ENCODE measurements at regions not wholly inside any gene's neighbourhood (a gene's known extent, or its start where the extent isn't known, plus 50 kb on each side); places are given as distances from the start of the nearest gene placed in this dataset.
"Not testable (repeated sequence)": the region's sequence is repeated elsewhere in the genome, so short reads cannot be mapped to it uniquely, and the experiment has no call there.

DNA sequence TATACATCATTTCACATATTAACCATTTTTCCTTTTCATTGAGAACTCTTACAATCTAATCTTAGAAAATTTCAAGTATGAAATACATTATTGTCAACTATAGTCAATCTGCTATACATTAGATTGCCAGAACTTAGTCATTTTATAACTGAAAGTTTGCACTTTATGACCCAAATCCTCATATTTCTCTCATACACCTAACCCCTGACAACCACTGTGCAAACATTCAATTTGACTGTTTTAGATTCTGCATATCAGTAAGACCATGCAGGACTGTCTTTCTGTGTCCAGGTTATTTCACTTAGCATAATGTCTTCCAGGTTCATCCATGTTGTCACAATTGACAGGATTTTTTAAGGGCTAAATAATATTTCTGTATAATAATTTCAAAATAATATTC, 1299.0 kb upstream of the B3GALT2 start:
- DNase-seq (ENCODE audit: low read depth in 1 of 2, low spot score in 1 of 2), result no peak

DNA sequence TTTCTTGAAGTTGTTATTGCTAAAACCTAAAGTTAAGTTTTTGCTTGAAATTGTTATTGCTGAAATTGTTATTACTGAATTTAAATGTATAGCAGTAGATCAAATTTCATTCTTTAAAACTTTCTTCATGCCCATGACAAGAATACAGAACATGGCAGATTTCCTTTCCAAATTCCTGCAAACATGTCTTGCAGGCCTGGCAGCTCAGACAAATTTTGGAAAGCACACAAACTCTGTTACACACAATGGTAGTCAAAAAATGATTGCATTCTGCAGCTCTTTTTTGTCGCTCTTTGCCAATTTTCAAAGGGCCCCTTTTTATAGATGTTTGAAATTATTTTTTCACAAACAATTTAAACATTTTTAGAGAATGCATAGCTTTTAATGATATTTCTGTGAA, 1292.3 kb upstream of the B3GALT2 start:
- DNase-seq (ENCODE audit: low read depth in 1 of 2, low spot score in 1 of 2), result no peak

- no peak for DNase-seq (ENCODE audit: low read depth in 1 of 2, low spot score in 1 of 2)
Measured at GRCh38 chr1:194477908-194478307, 1291.5 kb upstream of the B3GALT2 start.

- no peak for DNase-seq (ENCODE audit: low read depth in 1 of 2, low spot score in 1 of 2)
Measured at GRCh38 chr1:194476872-194477271, 1290.5 kb upstream of the B3GALT2 start.

- DNase-seq (ENCODE audit: low read depth in 1 of 2, low spot score in 1 of 2), result no peak
Measured at GRCh38 chr1:194476351-194476750, 1289.9 kb upstream of the B3GALT2 start.

GRCh38 chr1:194474701-194475100, 1288.3 kb upstream of the B3GALT2 start:
- DNase-seq (ENCODE audit: low read depth in 1 of 2, low spot score in 1 of 2), result no peak

DNA sequence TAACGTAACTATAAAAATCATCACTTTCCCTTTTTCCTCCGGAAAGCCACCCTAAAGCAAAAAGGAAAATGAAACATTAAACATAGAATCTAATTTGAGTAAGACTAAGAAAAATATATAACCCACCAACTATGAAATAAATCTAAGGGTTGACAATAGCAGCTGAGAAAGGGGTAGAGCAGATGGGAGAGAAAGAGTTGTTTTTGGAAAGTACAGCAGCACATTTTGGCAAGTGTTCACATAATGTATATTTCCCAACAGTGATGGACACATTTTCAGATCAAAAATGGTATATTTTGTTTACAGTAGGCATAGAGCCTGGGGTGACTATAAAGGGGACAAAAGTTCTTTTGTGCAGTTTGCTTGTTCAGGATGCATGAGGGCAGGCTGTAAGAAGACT, 1287.4 kb upstream of the B3GALT2 start:
- no peak for DNase-seq (ENCODE audit: low read depth in 1 of 2, low spot score in 1 of 2)

DNA sequence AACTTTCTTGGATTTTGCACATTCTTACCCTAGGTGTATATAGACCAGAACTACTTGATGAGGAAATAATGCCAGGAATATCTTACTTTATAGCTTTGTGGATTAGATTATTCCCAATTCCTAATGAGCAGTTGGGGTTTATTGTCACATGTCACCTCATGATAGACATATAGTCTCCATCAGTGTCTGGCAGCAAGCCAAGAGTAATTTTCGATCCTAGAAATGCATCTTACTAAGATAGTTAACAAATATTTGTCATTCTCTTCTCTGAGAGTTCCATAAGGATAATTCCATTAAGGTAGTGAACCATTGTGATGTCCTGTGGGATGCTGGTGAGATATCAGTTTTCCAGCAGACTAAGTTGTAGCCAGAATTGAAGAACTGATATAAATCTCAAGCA, 1282.9 kb upstream of the B3GALT2 start:
- no peak for DNase-seq (ENCODE audit: low read depth in 1 of 2, low spot score in 1 of 2)

DNA sequence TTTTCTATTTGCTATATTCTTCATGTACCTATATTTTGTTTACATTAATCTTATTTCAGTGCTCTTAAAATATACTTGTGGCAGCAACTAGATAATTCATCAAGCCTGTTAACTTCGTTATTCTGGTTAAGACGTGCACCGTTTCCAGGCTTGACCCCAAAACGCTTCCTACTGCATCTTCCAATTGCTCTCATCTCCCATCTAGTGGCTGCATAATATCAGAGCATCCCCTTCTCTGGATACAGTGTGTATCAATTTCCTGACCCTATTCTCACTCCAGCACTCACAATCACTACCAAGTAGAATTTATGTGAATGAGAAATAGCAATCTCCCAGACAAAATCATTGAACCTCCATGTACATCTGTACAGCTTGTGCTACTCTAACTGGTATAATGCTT, 1280.3 kb upstream of the B3GALT2 start:
- no peak for DNase-seq (ENCODE audit: low read depth in 1 of 2, low spot score in 1 of 2)

DNA sequence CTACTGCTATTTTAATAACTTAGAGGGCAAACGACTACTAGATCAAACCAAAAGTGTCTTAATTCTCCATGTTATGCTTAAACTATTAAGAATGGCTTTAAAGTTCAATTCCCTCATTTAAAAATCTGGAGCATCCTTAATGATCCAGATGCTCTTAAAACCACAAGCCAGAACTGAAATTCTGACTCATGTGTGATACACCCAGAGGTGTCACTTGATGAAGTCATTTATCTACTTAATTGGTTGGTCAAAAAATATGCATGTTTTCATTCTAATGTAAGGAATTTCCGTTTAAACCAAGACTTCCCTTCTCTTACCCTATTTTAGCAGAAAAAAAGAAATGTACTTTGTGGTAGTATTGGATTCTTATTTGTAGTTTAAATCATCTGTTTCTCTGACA, 1261.2 kb upstream of the B3GALT2 start:
- DNase-seq (ENCODE audit: low read depth in 1 of 2, low spot score in 1 of 2), result no peak

GRCh38 chr1:194445244-194445643, 1258.8 kb upstream of the B3GALT2 start:
- no peak for DNase-seq (ENCODE audit: low read depth in 1 of 2, low spot score in 1 of 2)

DNA sequence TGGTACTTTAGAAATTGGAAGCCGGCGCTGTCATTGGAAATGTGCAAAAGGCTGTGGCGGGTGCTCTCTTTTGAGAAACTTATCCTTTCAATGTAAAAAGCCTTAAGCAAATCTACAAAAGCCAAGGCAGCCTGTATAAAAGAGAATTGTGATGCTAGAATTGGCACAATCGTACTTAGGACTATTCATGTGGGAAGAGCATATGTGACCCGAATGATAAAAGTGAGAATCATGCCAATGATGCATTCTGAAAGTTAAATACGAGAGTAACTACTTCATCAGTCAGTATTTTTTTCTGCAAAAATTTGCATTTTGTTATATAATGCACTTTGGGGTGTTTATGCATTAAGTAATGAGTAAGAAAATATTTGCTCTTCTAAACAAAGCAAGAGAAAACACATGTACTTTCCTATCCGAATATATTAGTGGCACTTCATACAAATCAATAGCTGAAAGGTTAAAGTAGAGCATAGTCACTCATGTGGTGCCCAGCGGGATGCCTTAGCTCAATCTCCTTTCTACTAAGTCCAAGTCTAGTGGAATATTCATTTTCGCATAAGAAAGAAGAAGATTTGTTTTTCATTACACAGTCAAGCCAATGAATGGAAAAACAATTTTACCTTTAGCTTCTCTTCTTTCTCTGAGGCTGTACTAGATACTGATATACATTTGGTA, 1256.6 kb upstream of the B3GALT2 start:
- DNase-seq (ENCODE audit: low read depth in 1 of 2, low spot score in 1 of 2), result no peak

GRCh38 chr1:194437135-194437534, 1250.7 kb upstream of the B3GALT2 start:
- no peak for DNase-seq (ENCODE audit: low read depth in 1 of 2, low spot score in 1 of 2)

DNA sequence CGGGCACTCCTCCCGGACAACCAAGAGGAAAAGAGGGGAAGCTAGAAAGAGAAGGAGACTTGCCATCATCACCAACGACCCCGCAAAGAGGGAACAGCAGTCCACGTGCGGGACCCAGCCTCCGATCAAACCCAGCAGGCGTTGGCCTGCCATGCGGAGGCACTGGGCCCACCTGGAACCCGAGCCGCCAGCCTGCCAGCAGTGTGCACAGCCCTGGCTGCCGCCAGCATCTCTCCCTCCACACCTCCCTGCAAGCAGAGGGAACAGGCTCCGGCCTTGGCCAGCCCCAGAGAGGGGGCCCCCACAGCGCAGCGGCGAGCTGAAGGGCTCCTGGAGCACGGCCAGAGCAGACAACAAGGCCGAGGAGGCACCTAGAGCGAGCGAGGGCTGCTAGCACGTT, 1244.7 kb upstream of the B3GALT2 start:
- DNase-seq (ENCODE audit: low read depth in 1 of 2, low spot score in 1 of 2), result no peak

DNA sequence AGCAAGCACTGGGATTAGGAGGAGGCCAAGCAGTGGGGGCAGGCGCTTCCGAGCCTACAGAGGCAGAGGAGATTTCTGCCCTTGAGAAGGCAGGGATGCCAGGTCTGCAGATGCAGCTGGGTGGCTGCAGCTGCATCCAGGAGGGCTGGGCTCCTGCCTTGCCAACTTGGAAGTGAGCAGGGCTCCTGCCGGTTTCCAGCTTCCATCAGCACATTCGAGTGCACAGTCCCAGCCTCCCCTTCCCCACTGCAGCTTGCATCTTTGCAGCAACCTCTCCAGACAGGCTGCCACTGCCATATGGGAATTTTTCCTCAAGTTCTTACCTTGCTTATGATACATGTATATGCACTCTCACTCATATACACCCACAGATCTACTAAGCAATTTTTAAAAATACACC, 1234.3 kb upstream of the B3GALT2 start:
- DNase-seq (ENCODE audit: low read depth in 1 of 2, low spot score in 1 of 2), result no peak

DNA sequence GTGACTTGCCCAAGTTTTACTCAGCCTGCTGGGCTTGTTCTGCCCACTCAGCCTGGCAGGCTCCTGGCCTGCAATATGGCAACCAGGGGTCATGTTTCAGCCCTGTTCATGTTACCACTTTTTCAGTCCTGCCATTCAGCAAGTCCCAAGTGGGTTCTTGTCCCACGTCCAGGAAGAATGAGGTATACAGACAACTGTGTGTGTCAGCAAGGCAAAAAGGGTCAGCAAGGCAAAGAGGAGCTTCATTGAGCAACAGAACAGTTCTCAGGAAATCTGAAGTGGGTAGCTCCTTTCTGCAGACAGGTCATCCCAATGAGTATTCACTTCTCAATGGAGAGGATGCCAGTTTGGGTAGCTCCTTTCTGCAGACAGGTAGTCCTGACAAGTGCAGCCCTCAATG, 1233.3 kb upstream of the B3GALT2 start:
- no peak for DNase-seq (ENCODE audit: low read depth in 1 of 2, low spot score in 1 of 2)

GRCh38 chr1:194410756-194411155, 1224.3 kb upstream of the B3GALT2 start:
- no peak for DNase-seq (ENCODE audit: low read depth in 1 of 2, low spot score in 1 of 2)

DNA sequence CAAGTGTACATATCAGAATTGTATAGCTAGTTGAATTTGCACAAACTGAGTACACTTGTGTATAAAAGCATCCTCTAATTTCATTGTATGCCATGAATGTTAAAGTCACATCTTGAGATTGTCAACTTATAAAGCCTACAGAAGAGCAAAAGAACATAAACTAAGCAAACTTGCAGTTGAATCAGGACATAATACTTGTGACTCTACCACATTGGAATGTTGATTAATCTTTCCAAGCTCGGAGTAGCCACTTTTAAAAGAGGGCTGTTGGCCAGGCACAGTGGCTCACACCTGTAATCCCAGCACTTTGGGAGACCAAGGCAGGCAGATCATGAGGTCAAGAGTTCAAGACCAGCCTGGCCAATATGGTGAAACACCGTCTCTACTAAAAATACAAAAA, 1220.8 kb upstream of the B3GALT2 start:
- not testable (repeated sequence) for DNase-seq (ENCODE audit: low read depth in 1 of 2, low spot score in 1 of 2)

DNA sequence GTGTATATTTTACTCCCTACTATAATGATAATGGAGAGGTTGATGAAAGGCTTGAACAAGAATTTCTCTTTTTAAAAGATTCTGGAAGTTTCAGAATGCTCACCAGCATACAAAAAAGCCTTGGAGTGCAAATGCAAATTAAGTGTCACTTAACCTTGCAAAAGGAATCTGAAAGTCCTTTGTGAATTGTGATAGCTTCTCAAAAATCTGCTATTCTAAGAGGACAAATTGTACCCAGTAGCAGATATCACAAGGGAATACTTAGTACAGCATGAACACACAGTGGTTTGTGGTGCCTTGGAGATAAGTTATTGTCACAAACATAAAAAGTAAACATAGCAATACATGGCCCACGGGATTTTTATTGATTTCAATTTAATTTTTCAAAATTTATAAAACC, 1208.3 kb upstream of the B3GALT2 start:
- DNase-seq (ENCODE audit: low read depth in 1 of 2, low spot score in 1 of 2), result no peak

DNA sequence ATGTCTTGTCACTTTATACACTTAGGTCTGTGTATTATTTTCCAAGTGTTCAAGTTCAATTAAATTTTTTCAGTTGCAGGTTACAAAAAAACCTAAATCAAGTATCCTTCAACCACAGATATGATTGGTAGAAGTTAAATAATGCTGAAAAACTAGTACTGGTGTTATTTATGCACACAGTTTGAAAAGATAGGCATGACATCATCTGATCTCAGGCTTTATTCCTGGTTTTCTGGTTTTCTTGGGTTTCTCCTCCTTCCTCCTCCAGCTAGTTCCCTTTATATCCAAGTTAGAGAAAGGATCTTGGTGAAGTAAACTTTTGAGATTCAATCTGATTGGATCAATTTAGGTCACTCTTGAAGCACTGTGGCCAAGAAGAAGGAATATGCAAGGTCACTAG, 1201.1 kb upstream of the B3GALT2 start:
- no peak for DNase-seq (ENCODE audit: low read depth in 1 of 2, low spot score in 1 of 2)

GRCh38 chr1:194378517-194378916, 1192.1 kb upstream of the B3GALT2 start:
- DNase-seq (ENCODE audit: low read depth in 1 of 2, low spot score in 1 of 2), result no peak

- no peak for DNase-seq (ENCODE audit: low read depth in 1 of 2, low spot score in 1 of 2)
Measured at GRCh38 chr1:194374649-194375048, 1188.2 kb upstream of the B3GALT2 start.

- DNase-seq (ENCODE audit: low read depth in 1 of 2, low spot score in 1 of 2), result no peak
Measured at GRCh38 chr1:194372266-194372665, 1185.9 kb upstream of the B3GALT2 start.

- no peak for DNase-seq (ENCODE audit: low read depth in 1 of 2, low spot score in 1 of 2)
Measured at GRCh38 chr1:194369622-194370021, 1183.2 kb upstream of the B3GALT2 start.
